ENCODE measurements at regions not wholly inside any gene's neighbourhood (a gene's known extent, or its start where the extent isn't known, plus 50 kb on each side); places are given as distances from the start of the nearest gene placed in this dataset.
A peak's percentile ranks its signal among the peaks of the same experiment; 100 is the strongest.

DNA sequence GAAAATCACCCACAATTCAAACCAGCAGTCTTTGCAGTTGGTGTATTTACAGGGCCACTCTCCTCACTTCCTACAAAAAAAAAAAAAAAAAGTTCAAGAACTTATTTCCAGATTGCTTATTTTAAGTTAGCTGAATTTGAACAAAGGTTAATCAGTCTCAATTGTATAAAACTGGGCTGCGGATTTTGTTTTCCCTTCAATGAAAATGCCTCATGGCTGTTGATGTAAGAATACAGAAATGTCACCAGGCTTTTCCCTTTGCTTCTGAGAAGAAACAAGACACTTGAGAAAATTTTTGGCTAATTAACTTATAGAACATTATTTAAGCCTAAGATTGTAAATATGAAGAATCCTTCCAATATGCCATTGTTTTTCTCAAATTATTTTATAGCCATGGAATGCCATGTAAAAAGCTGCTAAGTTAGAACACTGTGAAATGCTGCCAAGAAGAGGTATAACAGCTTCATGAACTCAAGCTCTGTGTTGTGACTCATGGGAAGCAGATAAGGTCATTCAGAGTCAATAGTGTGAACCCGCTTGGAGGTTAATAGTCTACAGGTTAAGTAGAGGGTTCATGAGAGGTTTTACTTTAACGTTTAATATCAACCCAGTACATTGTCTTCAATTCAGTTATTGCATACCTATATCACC is 84.3 kb upstream of the ABI3BP start:
- no peak for DNase-seq

DNA sequence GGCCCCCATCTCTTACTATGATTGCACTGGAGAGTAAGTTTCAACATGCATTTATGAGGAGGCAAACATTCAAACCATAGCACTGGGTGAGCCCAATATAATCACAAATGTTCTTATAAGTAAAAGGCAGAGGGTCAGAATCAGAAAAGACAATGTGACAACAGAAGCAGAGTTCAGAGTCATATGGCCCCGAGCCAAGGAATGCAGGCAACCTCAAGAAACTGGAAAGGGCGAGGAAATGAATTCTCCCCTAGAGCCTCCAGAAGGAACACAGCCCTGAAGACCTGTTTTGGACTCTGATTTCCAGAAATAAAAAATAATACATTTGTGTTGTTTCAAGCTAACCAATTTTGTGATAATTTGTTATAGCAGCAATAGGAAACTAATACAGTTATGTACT is 81.3 kb upstream of the ABI3BP start:
- no peak for DNase-seq

DNA sequence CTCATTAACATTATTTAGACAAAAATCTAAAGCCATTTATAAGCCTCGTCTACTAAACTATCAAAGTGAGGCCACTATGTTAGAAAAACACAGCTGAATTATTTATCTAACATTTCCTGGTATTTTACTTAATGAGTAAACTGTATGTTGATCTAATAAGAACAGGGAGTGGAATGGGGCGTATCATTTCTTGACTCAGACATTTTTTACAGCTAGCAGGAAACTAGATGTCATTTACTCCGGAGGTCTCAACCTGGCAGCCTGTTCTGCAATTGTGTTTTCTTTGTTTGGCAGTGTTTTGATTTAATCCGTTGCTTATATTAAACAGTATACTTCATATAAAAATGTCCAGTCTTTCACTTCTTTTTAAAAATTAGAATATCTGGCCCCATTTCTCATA is 79.1 kb upstream of the ABI3BP start:
- DNase-seq = no peak

GRCh38 chr3:101070799-101071121 is 77.5 kb upstream of the ABI3BP start:
- DNase-seq = no peak

DNA sequence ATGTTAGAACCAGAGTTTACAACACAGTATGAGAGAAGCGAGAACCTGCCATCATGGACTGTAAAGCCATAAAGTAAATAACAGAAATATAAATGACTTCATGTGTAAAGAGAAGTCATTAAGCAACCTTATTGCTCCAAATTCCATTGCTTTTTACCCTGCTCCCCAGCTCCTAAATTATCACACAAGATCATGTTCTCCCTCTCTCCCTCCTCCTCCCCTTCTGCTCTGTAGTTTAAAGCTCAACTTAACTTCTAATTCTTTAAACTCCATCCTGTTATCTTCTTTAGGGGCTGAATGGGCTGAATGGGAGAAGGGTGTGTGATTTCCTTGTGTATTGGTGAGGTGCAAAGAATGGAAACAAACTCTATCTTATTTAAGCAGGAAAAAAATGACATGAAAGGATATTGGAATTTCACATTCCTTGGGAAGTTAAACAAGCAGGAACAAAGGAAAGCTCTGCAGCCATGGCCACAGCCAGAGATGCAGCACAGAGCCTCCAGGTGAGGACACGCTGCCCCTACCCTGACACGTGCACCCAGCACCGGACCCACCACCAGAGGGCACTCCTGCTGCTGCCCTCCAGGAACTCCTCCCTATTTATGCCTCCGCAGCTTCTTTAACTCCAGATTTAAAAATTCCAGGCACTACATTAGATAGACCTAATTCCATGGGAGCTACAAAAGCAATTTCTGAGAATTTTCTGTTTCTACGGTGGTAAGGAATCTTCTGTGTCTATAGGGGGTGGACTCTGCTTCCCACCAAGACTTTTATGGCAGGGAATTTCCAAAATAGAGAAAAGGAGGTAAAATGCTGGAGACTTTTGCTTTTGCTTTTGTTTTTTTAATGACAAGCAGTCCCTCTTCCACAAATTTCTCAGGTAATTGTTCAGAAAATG is 76.9 kb upstream of the ABI3BP start:
- peak; percentile 73 for DNase-seq

DNA sequence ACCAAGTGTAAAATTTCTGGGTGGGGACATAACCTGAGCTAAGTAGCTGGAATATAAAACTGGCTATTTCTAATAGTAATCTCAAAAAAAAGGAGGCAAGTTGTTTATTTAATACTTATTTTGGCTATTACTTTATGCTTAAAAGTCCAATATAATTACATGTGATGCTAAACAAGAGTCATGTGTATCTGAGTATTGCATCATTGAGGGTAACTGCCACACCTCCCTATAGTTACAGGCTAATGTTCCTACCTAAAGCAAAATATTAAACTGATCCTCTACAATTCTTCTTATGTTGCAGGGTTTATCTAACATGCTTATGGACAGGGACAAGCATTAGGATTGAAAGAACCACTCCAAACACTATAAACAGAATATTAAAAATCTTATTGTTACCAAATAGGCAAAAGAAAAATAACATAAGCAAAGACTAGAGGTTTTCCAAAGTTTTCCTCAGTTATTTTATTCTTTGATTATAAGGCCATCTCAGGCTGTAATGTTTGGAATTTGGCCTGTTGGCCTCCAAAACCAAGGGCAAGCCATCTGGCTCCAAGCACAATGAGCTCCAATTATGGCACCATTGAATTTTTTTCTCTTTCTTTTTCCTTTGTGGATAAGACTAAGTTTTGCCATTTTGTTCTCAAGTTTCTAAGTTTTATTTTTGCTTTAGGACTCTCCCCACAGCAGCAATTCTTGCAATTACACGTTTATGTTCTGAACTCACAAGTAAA is 75.8 kb upstream of the ABI3BP start:
- DNase-seq = no peak

GRCh38 chr3:101066711-101067129 is 73.5 kb upstream of the ABI3BP start:
- no peak for DNase-seq

GRCh38 chr3:101065962-101066361 is 72.7 kb upstream of the ABI3BP start:
- no peak for DNase-seq

DNA sequence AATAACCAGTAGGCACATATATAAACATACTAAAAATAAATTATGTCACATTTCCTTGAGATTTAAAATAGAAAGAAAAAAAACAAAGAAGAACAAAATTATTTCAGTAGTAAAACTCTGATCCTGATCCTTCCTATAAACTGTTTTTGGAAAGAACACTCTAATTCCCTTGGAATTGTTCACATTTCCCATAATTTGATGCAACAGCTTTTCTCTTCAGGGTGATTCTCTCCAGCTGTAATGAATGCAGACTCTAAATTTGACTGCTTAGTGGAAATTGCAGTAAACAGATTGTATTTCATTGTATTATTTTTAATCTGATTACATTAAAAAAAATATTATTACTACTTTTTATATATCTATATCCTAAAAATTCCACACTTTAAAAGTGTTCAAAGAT is 70.2 kb upstream of the ABI3BP start:
- DNase-seq = no peak

GRCh38 chr3:101061312-101061711 is 68.1 kb upstream of the ABI3BP start:
- no peak for DNase-seq

GRCh38 chr3:101050866-101051265 is 57.6 kb upstream of the ABI3BP start:
- no peak for DNase-seq

DNA sequence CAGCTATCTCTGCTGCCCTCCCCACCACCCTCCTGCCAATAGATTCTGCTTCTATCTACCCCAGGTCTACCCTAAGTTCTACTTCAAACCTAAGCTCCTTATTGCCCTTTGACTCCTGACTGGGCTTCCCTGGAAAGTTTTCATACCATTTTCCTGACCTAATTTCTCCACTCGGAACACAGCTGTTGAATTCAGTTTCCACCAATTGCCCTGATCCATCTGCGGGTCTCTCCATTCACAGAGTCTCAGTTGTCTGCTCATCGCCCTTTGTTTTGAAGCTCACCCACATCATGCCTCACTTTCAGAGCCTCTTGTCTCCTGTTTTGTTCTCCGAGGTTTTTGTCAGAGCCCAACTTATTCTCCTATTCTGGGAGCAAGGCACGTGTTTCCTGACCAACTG is 56.8 kb upstream of the ABI3BP start:
- DNase-seq = no peak

DNA sequence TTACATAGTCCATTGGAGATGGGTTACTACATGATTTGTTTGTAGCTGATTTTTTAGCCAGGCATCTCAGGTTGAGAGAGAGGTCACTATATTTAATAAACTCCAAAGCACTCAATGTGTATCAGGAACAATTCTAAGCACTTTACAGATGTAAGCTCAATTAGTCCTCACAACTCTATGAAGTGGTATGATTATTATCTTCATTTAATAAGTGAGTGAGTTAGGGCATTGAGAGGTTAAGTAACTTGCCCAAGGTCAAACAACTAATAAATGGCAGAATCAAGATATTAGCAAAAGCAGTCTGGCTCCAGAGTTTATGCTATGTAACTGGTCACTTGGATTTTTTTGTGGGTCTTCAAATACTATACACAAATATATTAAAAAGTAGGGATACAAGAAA is 56.3 kb upstream of the ABI3BP start:
- DNase-seq = no peak

DNA sequence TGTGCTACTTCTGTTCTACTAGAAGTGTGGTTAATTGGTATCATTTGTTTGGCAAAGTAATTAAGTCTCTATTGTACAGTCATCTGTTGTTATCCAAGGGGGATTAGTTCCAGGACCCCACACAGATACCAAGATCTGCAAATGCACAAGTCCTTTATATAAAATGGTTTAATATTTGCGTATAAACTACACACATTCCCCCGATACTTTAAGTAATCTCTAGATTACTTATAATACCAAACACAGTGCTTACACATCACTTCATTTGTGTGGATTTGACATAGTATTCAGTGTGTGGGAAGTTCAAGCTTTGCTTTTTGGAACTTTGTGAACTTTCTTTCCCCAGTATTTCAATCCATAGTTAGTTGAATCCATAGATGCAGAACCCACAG is 50.5 kb upstream of the ABI3BP start:
- DNase-seq = no peak

GRCh38 chr3:101042996-101043686 is 49.9 kb upstream of the ABI3BP start:
- no peak for DNase-seq

Data from hematopoietic multipotent progenitor cell treated with erythropoietin and hydrocortisone succinate and interleukin-3 and kit ligand, for 4 days (in vitro differentiated cells).